Inflammatory macrophage treated with lipopolysaccharide for 4 hours (primary cell): ENCODE measurements at regions not wholly inside any gene's neighbourhood (a gene's known extent, or its start where the extent isn't known, plus 50 kb on each side); places are given as distances from the start of the nearest gene placed in this dataset.
"Not testable (repeated sequence)": the region's sequence is repeated elsewhere in the genome, so short reads cannot be mapped to it uniquely, and the experiment has no call there.

Source experiments
- DNase-seq: peaks from one replicate; pipeline ENCODE4 v3.0.0-alpha.2; 2020

- DNase-seq = peak; percentile 49
Observed at GRCh38 chr9:7536310-7536939, 263.2 kb downstream of the DMAC1 start.

GRCh38 chr9:7534211-7534935 lies 265.2 kb downstream of the DMAC1 start:
- no peak for DNase-seq

DNA sequence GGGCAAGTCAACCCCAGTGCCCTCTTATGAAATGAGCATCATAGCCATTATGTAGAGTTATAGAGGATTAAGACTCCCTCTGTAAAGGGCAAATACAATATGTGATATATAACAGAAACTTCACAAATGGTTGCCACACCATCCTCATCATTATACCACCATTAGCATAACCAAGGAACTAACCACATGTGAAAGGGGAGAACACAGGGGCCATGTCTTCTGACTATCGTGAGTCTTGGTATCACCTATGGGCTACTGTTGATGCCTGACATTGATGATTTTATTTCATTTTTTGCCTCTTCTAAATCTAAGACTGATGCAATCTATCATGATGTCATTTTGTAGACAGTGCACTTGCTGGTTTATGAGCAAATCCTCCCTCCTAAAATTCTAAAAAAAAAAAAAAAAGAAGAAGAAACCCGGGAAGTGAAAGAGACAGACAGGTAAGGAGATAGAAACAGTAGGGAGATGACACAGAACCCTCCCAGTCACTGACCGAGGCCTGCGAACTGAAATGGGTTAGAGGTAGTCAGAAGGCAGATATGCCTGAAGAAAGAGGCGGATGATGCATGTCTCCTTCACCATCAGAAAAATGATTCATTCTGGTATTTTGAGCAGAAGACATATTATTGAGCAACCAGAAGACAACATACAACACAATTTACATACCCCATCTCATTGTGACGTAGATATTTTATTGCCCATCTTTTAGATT lies 266.0 kb downstream of the DMAC1 start:
- DNase-seq = no peak

DNA sequence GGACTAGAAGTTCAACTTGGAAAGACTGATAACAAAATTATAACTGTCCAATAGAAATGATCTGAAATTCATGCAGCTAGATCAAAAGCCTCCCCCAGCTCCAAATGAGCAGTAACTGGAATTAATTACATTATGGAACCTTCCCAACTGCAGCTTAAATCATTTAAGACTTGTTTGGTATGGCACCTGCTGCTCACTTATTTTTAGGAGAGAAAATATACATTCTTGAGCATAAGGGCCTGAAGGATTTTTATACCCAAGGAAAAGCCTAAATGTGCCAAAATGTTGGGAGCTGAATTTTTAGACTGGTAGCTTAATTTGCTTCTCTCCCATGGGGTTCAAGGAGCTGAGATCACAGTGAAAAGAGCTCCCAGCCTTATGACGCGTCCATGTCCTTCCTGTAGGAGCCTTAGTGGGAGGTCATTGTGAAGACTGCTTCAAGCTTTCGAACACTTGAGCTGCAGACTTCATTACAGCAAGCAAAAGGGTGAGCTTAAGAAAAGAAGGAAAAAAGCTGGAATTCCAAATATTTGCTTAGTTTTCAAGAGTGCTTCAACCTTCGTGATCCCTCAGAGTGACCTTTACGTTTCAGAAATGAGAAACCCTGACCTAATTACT lies 276.0 kb downstream of the DMAC1 start:
- DNase-seq = no peak

DNA sequence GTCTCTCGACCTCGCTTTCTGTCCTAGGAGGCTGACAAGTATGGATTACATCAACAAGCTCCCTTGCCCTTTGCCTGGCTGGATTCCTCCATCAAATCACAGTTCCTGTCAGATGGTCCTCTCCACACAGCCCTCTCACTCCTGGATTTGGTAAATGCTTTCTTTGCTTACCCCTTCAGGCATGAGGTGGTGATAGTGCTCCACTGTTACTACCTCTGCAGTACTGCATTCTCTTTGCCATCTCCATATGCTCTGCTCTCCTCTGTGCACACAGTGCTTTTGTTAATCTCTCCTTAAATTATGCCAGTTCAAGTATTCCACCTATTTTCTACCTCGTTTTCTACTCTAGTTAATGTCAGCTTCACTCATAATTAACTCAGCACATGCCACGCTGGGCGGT lies 279.2 kb downstream of the DMAC1 start:
- no peak for DNase-seq

DNA sequence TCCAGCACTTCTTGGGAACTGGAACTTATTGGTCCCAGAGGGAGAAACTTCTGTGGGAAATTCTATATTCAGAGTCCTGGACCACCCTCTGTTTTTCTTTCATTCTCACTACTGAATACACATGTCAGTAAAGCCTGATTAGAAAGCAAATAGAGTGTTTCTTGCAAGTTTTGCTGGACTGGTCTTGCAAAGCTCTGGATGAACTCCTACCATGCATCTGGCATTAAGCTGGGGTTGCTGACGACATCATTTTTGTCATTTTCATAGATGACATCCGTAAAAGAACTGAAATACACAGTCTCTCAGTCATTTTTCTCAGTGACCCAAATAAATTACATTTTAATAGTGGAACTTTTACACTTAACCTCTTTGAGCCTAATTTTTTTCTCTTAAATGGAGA lies 283.2 kb downstream of the DMAC1 start:
- no peak for DNase-seq

GRCh38 chr9:7510199-7510598 lies 289.4 kb downstream of the DMAC1 start:
- DNase-seq = no peak

- no peak for DNase-seq
Observed at GRCh38 chr9:7509576-7510145, 289.9 kb downstream of the DMAC1 start.

DNA sequence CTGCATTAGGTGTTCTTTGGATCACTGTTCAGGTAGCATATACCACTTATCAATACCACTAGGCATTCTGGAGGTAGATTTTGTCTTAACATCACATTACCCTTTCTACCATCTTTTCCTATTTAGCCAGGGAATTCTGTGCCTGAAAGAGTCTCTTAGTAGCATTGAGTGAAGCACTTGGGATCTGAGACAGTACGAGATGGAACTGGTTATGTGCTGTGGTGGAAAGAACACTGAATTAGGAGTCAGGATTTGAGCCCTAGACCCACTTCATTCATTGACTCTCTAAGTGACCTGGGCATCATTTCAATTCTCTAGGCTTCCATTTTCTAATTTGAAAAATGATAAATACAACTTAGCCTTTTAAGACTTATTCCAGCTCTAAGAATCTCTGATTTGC lies 291.1 kb downstream of the DMAC1 start:
- no peak for DNase-seq

DNA sequence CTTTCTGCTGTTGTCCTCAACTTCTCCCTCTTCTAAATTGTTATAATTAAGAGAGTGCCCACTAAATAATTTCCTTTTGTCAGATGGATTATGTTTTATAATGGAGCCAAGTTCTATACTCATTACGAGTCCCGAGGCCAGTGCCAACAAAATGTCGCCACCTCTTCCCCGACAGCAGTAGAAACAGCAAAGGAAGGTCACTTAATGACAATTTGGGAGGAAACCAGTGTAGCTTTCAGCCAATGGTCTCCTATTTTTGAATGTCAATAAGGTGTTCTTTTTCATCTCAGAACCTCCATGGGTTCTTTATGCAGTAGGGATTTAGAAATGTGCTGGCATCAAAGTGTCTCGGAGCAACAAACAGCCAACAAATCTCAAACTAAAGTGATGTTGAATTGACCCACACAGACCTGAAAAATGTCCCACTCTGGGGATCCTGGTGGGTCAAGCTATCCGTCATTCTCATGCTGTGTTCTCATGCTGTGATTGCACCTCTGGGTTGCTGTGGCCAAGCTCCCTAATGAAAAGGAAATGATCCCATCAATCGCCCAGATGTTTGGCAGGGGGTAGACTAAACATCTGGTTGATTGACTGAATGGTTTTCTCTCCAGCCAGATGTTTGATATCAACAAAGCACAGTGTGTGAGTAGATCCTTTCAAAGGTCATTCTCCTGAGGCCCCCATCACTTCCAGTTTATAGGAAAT lies 291.9 kb downstream of the DMAC1 start:
- no peak for DNase-seq

GRCh38 chr9:7507026-7507425 lies 292.6 kb downstream of the DMAC1 start:
- DNase-seq = no peak

GRCh38 chr9:7500521-7500920 lies 299.1 kb downstream of the DMAC1 start:
- no peak for DNase-seq

GRCh38 chr9:7491641-7492040 lies 307.9 kb downstream of the DMAC1 start:
- no peak for DNase-seq

DNA sequence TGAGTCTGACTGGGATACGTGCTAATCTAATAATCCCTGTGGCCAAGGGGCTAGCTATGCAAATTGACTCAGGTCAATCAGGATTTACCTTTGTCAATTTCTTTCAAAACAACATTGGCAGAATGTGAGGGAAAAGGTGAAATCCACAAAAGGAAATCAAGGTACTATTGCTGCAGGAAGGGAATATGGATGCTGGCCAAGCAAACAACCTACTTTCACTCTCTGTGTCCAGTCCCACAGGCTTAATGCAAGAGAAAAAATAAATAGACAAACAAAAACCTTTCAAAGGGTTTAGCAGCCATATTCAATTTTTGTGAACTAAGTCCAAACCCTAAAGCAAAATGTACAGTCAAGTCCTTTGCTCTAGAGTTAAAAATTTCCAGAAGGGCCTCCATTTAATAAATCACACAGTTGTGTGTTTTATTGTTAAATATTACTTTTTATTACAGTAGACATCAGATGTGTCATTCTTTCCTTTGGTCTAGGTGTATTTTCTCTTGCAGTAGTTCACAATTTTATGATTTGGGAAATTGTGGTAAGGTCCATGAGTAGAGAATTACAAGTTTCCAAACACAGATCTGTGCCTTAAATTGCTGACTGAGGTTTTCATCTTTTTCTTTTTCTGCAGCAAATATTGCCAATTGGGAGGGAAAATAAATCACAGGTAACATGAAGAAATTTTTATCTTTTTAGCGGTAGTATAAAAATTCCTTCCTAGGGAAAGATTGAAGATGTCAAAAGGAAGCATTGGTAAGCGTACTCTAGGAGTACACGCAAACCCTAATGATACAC lies 309.1 kb downstream of the DMAC1 start:
- no peak for DNase-seq

DNA sequence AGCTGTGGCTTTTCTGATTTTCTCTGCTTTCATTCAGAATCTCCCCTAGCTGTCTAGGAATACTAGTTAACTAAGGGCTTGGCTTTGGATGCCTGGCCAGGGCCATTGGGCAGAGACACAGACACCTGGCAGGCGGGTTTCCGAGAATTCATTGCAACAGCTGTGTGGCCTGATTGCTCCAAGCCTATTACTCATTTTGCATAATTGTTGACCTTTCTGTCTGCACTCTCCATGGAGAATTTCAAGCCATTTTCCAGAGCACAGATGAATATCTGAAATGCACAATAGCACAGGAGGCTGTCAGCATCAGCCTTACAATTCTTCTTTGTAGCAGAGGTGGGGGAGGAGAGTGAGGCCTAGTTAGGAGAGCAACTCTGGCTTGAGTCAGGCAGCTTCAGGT lies 310.5 kb downstream of the DMAC1 start:
- DNase-seq = no peak

GRCh38 chr9:7484014-7484413 lies 315.6 kb downstream of the DMAC1 start:
- not testable (repeated sequence) for DNase-seq

DNA sequence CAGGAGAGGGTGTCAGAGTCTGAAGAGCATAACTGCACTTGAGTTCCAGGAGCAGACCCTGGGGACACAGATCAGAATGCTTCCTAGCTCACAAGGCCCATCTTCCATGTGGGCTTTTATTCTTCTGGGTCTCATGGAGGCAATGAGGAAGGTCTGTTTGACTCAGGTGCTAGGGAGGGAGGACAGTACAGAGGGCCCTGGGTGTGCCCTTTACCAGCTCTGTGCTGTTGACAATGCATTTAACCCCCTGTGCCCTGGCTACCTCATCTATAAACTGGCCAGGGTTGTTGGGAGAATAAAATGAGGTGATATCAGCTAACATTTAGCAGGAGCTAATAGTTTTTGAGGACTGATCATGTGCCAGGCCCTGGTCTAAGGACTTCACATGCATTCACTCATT lies 318.0 kb downstream of the DMAC1 start:
- DNase-seq = no peak

DNA sequence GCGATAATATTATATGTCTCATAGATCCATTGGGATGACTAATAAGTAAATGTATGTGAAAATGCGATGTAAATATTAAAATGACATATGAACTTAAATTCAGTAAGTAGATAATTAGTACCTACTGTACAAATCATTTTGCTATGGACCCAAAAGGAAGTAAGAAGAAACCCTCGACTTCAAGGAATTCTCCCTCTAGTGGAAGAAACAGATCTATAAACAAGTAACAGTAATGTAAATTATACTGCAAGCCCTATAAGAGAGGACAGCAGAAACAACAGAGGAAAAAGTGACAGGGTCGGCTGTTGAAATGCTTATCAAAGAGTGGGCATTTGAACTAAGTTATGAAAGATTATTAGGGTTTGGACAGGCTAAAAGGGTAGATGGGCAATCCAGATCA lies 320.3 kb downstream of the DMAC1 start:
- DNase-seq = no peak

GRCh38 chr9:7478646-7479045 lies 320.9 kb downstream of the DMAC1 start:
- no peak for DNase-seq

DNA sequence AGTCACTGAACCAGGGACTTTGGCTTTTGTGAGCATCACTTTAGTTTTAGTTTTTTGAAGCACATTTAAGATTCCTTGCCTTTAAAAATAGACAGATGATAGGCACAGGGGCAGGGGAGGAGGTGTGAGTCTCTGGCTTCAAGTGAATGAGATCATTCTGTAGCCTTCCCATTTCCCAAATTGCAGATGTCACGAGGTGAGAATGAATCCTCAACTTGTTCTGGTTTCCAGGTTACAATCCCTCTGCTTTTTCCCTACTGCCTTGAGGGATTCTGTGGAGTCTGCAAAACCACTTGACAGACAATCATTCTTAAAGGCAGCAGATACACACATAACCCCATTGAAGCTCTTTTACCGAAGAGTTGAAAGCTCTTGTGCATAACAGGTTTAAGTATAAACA lies 332.4 kb downstream of the DMAC1 start:
- DNase-seq = no peak

- no peak for DNase-seq
Observed at GRCh38 chr9:7461791-7462190, 337.8 kb downstream of the DMAC1 start.
